IPS-20b (cell line): ENCODE measurements at regions not wholly inside any gene's neighbourhood (a gene's known extent, or its start where the extent isn't known, plus 50 kb on each side); places are given as distances from the start of the nearest gene placed in this dataset.
A peak's percentile ranks its signal among the peaks of the same experiment; 100 is the strongest.

Experiments used
- H3K27ac ChIP-seq: one replicate; pipeline ENCODE4 v1.5.1; 2013; ENCODE audit warnings: low read length
- H3K27me3 ChIP-seq: 2 replicates; pipeline ENCODE4 v1.6.1; 2013; ENCODE audit warnings: mild to moderate bottlenecking, low read length, inconsistent platforms; ENCODE audit not compliant: insufficient read depth
- H3K36me3 ChIP-seq: 2 replicates; pipeline ENCODE4 v1.6.1; 2013; ENCODE audit warnings: low read depth, mild to moderate bottlenecking, inconsistent platforms, low read length, moderate library complexity; ENCODE audit not compliant: insufficient read depth
- H3K4me1 ChIP-seq: 2 replicates; pipeline ENCODE4 v1.6.1; 2013; ENCODE audit warnings: mild to moderate bottlenecking, control low read depth, inconsistent platforms, low read length, moderate library complexity; ENCODE audit not compliant: insufficient read depth
- H3K4me3 ChIP-seq: 2 replicates; pipeline ENCODE4 v1.5.1; 2013; ENCODE audit warnings: mild to moderate bottlenecking, low read length, inconsistent platforms
- H3K9ac ChIP-seq: 2 replicates; pipeline ENCODE4 v1.6.1; 2013; ENCODE audit warnings: low read depth, mild to moderate bottlenecking, inconsistent platforms, low read length, moderate library complexity
- H3K9me3 ChIP-seq: 2 replicates; pipeline ENCODE4 v1.6.1; 2013; ENCODE audit warnings: mild to moderate bottlenecking, low read depth, low read length, inconsistent platforms; ENCODE audit not compliant: insufficient read depth

GRCh38 chrX:51437521-51437920 is 58.9 kb downstream of the NUDT11 start:
- Histone ChIP-seq H3K27me3 (no peaks in the 10 kb centered on the region), H3K36me3 (no peaks in the 10 kb centered on the region), H3K9me3 (peaks cover 3% of the 10 kb centered on the region; the same call in 1 of the 2 replicates), H3K4me3 (no peak overlapping the region), H3K9ac (no peak overlapping the region), H3K27ac (no peak overlapping the region), H3K4me1 (no peaks in the 10 kb centered on the region; the same call in 1 of the 2 replicates)

- H3K27me3 ChIP-seq: no peaks in the 10 kb centered on the region
- H3K9me3 ChIP-seq: peaks cover 3% of the 10 kb centered on the region; the same call in 1 of the 2 replicates
- no peak overlapping the region for H3K4me3 ChIP-seq
- no peak overlapping the region for H3K9ac ChIP-seq
- no peaks in the 10 kb centered on the region for H3K36me3 ChIP-seq
- H3K27ac ChIP-seq: no peak overlapping the region
- H3K4me1 ChIP-seq: no peaks in the 10 kb centered on the region; the same call in 1 of the 2 replicates
Observed at GRCh38 chrX:51435101-51435500, 61.3 kb downstream of the NUDT11 start.

GRCh38 chrX:51421972-51422597 is 74.3 kb downstream of the NUDT11 start:
- no peaks in the 10 kb centered on the region for H3K4me1 ChIP-seq
- no peaks in the 10 kb centered on the region for H3K9me3 ChIP-seq
- H3K4me3 ChIP-seq: no peak overlapping the region
- no peaks in the 10 kb centered on the region for H3K36me3 ChIP-seq
- no peak overlapping the region for H3K9ac ChIP-seq
- H3K27me3 ChIP-seq: no peaks in the 10 kb centered on the region
- no peak overlapping the region for H3K27ac ChIP-seq

- no peak overlapping the region for H3K4me3 ChIP-seq
- no peaks in the 10 kb centered on the region for H3K9me3 ChIP-seq
- H3K4me1 ChIP-seq: no peaks in the 10 kb centered on the region
- no peaks in the 10 kb centered on the region for H3K36me3 ChIP-seq
- H3K9ac ChIP-seq: no peak overlapping the region
- H3K27me3 ChIP-seq: no peaks in the 10 kb centered on the region
- H3K27ac ChIP-seq: no peak overlapping the region
Observed at GRCh38 chrX:51420610-51421009, 75.8 kb downstream of the NUDT11 start.

GRCh38 chrX:51408462-51408861 is 75.8 kb downstream of the NUDT10 start:
- Histone ChIP-seq H3K9ac (no peak overlapping the region), H3K9me3 (no peaks in the 10 kb centered on the region), H3K27me3 (no peaks in the 10 kb centered on the region), H3K4me3 (no peak overlapping the region), H3K36me3 (no peaks in the 10 kb centered on the region), H3K4me1 (no peaks in the 10 kb centered on the region; the same call in 1 of the 2 replicates), H3K27ac (no peak overlapping the region)

- no peak overlapping the region for H3K4me3 ChIP-seq
- no peaks in the 10 kb centered on the region; the same call in 1 of the 2 replicates for H3K4me1 ChIP-seq
- H3K9me3 ChIP-seq: no peaks in the 10 kb centered on the region
- no peaks in the 10 kb centered on the region for H3K36me3 ChIP-seq
- H3K9ac ChIP-seq: no peak overlapping the region
- no peak overlapping the region for H3K27ac ChIP-seq
- no peaks in the 10 kb centered on the region for H3K27me3 ChIP-seq
Observed at GRCh38 chrX:51407520-51408409, 75.1 kb downstream of the NUDT10 start.

- no peak overlapping the region for H3K4me3 ChIP-seq
- no peaks in the 10 kb centered on the region for H3K9me3 ChIP-seq
- H3K27ac ChIP-seq: no peak overlapping the region
- H3K9ac ChIP-seq: no peak overlapping the region
- no peaks in the 10 kb centered on the region for H3K36me3 ChIP-seq
- H3K27me3 ChIP-seq: no peaks in the 10 kb centered on the region
- H3K4me1 ChIP-seq: no peaks in the 10 kb centered on the region; the same call in 1 of the 2 replicates
Observed at GRCh38 chrX:51406688-51407519, 74.3 kb downstream of the NUDT10 start.

GRCh38 chrX:51404445-51404844 is 71.8 kb downstream of the NUDT10 start:
- Histone ChIP-seq H3K9me3 (no peaks in the 10 kb centered on the region), H3K27ac (no peak overlapping the region), H3K4me1 (no peaks in the 10 kb centered on the region; the same call in 1 of the 2 replicates), H3K4me3 (no peak overlapping the region), H3K27me3 (no peaks in the 10 kb centered on the region), H3K9ac (no peak overlapping the region), H3K36me3 (no peaks in the 10 kb centered on the region)

- Histone ChIP-seq H3K4me1 (no peaks in the 10 kb centered on the region), H3K27me3 (peaks cover 6% of the 10 kb centered on the region; the same call in 1 of the 2 replicates), H3K9me3 (no peaks in the 10 kb centered on the region), H3K9ac (peak overlapping the region; percentile 51; the same call in 1 of the 2 replicates), H3K27ac (no peak overlapping the region), H3K4me3 (peak overlapping the region; percentile 65; the same call in 1 of the 2 replicates), H3K36me3 (no peaks in the 10 kb centered on the region)
Observed at GRCh38 chrX:51395810-51396728, 63.4 kb downstream of the NUDT10 start.

- no peaks in the 10 kb centered on the region for H3K9me3 ChIP-seq
- H3K4me3 ChIP-seq: peak overlapping the region; percentile 65; the same call in 1 of the 2 replicates
- no peaks in the 10 kb centered on the region for H3K4me1 ChIP-seq
- H3K27me3 ChIP-seq: peaks cover 6% of the 10 kb centered on the region; the same call in 1 of the 2 replicates
- no peaks in the 10 kb centered on the region for H3K36me3 ChIP-seq
- H3K27ac ChIP-seq: no peak overlapping the region
- no peak overlapping the region for H3K9ac ChIP-seq
Observed at GRCh38 chrX:51395480-51395809, 62.8 kb downstream of the NUDT10 start.
